ENCODE measurements at regions not wholly inside any gene's neighbourhood (a gene's known extent, or its start where the extent isn't known, plus 50 kb on each side); places are given as distances from the start of the nearest gene placed in this dataset.

DNA sequence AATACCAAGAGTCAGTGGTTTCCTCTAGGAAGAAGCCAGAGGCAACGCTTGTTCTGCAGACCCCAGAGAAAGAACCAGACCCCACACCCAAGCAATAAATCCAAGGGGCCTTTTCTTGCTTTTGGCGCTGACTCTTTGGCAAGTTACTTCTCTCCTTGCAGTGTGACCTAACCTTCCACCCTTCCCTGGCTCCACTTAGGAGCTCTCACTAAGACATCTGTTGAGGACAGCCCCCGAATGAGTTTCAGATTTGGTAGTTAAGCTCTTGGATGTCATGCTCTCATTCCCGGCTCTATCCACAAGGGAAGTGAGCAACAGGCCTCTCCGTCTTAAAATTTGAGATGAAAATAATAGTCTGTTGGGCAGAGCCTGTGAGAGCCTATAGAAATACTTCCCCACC, 50.6 kb upstream of the FAM204A start:
- H3K4me3 Mint-ChIP-seq = no peak overlapping the region

More for the DNA sequence above, 50.6 kb upstream of the FAM204A start:
- Mint-ChIP-seq H3K27me3 (ENCODE audit: insufficient read depth, low read depth) (no peaks in the 10 kb centered on the region), H3K36me3 (no peaks in the 10 kb centered on the region), H3K9me3 (peaks cover 3% of the 10 kb centered on the region), H3K4me1 (peaks cover 4% of the 10 kb centered on the region), H3K27ac (no peak overlapping the region)
- Histone ChIP-seq H3K27me3 (no peaks in the 10 kb centered on the region), H3K27ac (no peak overlapping the region), H3K4me3 (no peak overlapping the region), H3K9ac (no peak overlapping the region), H3K4me2 (no peak overlapping the region), H4K20me1 (ENCODE audit: low read depth) (no peaks in the 10 kb centered on the region), H2AFZ (replicated peaks) (peak overlapping the region; percentile 20), H3K4me1 (peaks cover 9% of the 10 kb centered on the region), H3K9me3 (ENCODE audit: low read depth) (no peaks in the 10 kb centered on the region), H3F3A (ENCODE audit: low read depth) (no peaks in the 10 kb centered on the region), H3K36me3 (no peaks in the 10 kb centered on the region), H3K79me2 (ENCODE audit: low read depth) (no peaks in the 10 kb centered on the region)
- TF ChIP-seq EZH2phosphoT487 (IDR thresholded peaks at IDR 0.05) = no peak
- TF ChIP-seq, protein P1, sequence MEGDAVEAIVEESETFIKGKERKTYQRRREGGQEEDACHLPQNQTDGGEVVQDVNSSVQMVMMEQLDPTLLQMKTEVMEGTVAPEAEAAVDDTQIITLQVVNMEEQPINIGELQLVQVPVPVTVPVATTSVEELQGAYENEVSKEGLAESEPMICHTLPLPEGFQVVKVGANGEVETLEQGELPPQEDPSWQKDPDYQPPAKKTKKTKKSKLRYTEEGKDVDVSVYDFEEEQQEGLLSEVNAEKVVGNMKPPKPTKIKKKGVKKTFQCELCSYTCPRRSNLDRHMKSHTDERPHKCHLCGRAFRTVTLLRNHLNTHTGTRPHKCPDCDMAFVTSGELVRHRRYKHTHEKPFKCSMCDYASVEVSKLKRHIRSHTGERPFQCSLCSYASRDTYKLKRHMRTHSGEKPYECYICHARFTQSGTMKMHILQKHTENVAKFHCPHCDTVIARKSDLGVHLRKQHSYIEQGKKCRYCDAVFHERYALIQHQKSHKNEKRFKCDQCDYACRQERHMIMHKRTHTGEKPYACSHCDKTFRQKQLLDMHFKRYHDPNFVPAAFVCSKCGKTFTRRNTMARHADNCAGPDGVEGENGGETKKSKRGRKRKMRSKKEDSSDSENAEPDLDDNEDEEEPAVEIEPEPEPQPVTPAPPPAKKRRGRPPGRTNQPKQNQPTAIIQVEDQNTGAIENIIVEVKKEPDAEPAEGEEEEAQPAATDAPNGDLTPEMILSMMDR (IDR thresholded peaks at IDR 0.05) = no peak
- no peak for TF ChIP-seq EZH2 (IDR thresholded peaks at IDR 0.05)
- no peak for DNase-seq (ENCODE audit: low spot score)
